Lung (tissue), 11 donors: ENCODE measurements at regions not wholly inside any gene's neighbourhood (a gene's known extent, or its start where the extent isn't known, plus 50 kb on each side); places are given as distances from the start of the nearest gene placed in this dataset.

ENCODE experiments used
- ATAC-seq: fragments of 200-7000 bp; cut with Tn5 transposase; one replicate; pipeline ENCODE4 v1.9.1; 2020; ENCODE audit warnings: moderate number of reproducible peaks; ENCODE audit not compliant: insufficient read depth, low FRiP score
- DNase-seq, 3 donors: peaks; one replicate each; pipeline ENCODE4 v3.0.0-alpha.2; 2013 to 2017
- H3K27ac ChIP-seq, 2 donors: one replicate each; pipeline ENCODE4 v1.5.1; 2013; ENCODE audit warnings: mild to moderate bottlenecking in 2 of 2, moderate library complexity in 2 of 2, control low read depth in 1 of 2, inconsistent platforms in 1 of 2, low read depth in 1 of 2, low read length in 1 of 2
- H3K27me3 ChIP-seq, 3 donors: one replicate each; pipeline ENCODE4 v1.5.1; 2013; ENCODE audit warnings: low read length in 2 of 3; ENCODE audit not compliant: control insufficient read depth in 3 of 3, insufficient read depth in 3 of 3
- H3K36me3 ChIP-seq, 4 donors: one replicate each; pipeline ENCODE4 v1.5.1; 2013; ENCODE audit warnings: low read length in 4 of 4, mild to moderate bottlenecking in 1 of 4, moderate library complexity in 1 of 4; ENCODE audit not compliant: control insufficient read depth in 4 of 4, insufficient read depth in 4 of 4
- H3K4me1 ChIP-seq, 5 donors: one replicate each; pipeline ENCODE4 v1.5.1; 2013; ENCODE audit warnings: low read length in 5 of 5, mild to moderate bottlenecking in 2 of 5, moderate library complexity in 1 of 5; ENCODE audit not compliant: control insufficient read depth in 5 of 5, insufficient read depth in 5 of 5
- H3K4me3 ChIP-seq: one replicate; pipeline ENCODE4 v1.5.1; 2013; ENCODE audit warnings: mild to moderate bottlenecking, control low read depth, moderate library complexity
- H3K9ac ChIP-seq, 2 donors: one replicate each; pipeline ENCODE4 v1.5.1; 2013; ENCODE audit warnings: low read length in 2 of 2, control low read depth in 1 of 2; ENCODE audit not compliant: insufficient read depth in 1 of 2
- H3K9me3 ChIP-seq, 4 donors: one replicate each; pipeline ENCODE4 v1.5.1; 2013; ENCODE audit warnings: low read length in 3 of 4, mild to moderate bottlenecking in 1 of 4, moderate library complexity in 1 of 4; ENCODE audit not compliant: control insufficient read depth in 4 of 4, insufficient read depth in 3 of 4
- WGBS, 2 donors: extraction: QIAGEN DNeasy Blood & Tissue Kit; methylation state at CpG; one replicate each; pipeline ENCODE4 v1.1.7; 2013; 5-methylcytosine and 5-hydroxymethylcytosine counted together
- TF ChIP-seq, protein P1 (sequence below): IDR thresholded peaks from 2 replicates; pipeline ENCODE4 v1.5.1; 2012; ENCODE audit warnings: mild to moderate bottlenecking; ENCODE audit errors: control extremely low read depth, extremely low read depth
- donor health status: control.
- donor health status: control.
- donor health status: Bipolar disorder and iron deficiency.
- donor health status: healthy.
- donor health status: DM: yes; HTN: yes; CAD: no.

DNA sequence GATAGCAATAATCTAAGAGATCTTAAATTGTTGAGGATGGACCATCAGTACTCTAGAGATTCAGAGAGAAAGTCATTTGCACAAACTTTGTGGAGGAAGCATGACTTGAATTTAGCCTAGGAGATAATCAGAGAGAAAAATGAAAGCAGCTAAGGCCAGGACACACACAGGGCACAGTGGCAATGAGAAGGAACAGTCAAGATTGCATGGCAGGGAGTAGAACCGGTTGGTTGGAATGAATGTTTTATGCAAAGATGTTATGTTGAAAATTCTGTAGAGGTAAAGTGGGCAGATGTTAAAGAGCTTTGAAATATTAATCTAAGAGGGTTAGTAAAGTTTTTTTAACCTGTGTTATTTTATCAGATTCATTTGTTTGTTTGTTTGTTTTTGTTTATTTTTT, 521.8 kb downstream of the GATA3 start:
- ATAC-seq (no peak), DNase-seq (no peak)
- TF ChIP-seq, protein P1, sequence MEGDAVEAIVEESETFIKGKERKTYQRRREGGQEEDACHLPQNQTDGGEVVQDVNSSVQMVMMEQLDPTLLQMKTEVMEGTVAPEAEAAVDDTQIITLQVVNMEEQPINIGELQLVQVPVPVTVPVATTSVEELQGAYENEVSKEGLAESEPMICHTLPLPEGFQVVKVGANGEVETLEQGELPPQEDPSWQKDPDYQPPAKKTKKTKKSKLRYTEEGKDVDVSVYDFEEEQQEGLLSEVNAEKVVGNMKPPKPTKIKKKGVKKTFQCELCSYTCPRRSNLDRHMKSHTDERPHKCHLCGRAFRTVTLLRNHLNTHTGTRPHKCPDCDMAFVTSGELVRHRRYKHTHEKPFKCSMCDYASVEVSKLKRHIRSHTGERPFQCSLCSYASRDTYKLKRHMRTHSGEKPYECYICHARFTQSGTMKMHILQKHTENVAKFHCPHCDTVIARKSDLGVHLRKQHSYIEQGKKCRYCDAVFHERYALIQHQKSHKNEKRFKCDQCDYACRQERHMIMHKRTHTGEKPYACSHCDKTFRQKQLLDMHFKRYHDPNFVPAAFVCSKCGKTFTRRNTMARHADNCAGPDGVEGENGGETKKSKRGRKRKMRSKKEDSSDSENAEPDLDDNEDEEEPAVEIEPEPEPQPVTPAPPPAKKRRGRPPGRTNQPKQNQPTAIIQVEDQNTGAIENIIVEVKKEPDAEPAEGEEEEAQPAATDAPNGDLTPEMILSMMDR = no peak
- H3K27me3 ChIP-seq = no peaks in the 10 kb centered on the region
- H3K4me3 ChIP-seq = no peak overlapping the region
- H3K36me3 ChIP-seq = no peaks in the 10 kb centered on the region
- H3K9ac ChIP-seq = no peak overlapping the region
- H3K4me1 ChIP-seq = no peaks in the 10 kb centered on the region
- 90 to 92% methylated on average over 1 of the region's 1 CpG for WGBS, 2 donors
- H3K9me3 ChIP-seq = no peaks in the 10 kb centered on the region
- no peak overlapping the region for H3K27ac ChIP-seq

DNA sequence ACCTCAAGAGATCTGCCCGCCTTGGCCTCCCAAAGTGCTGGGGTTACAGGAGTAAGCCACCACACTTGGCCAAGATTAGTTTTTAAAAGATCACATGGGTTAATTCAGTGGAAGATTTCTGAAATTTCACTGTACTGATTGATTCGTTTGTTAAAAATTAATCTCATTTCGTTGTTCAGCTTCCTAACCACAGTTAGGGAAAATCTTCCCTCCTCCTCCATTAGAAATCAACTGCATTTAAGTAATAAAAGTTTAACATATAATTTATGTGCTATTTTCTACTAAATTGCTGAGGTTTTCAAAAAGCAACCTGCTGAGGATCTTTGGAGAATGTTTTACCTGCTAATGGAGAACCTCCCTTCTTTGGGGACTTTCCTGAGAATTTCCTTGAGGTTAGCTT, 522.4 kb downstream of the GATA3 start:
- H3K27me3 ChIP-seq = no peaks in the 10 kb centered on the region
- no peak overlapping the region for H3K9ac ChIP-seq
- H3K36me3 ChIP-seq = no peaks in the 10 kb centered on the region
- no peak overlapping the region for H3K4me3 ChIP-seq
- 86 to 96% methylated on average over 3 of the region's 3 CpGs for WGBS, 2 donors
- H3K27ac ChIP-seq = no peak overlapping the region
- TF ChIP-seq, protein P1 = no peak
- ATAC-seq (no peak), DNase-seq (no peak)
- H3K9me3 ChIP-seq = no peaks in the 10 kb centered on the region
- H3K4me1 ChIP-seq = no peaks in the 10 kb centered on the region

DNA sequence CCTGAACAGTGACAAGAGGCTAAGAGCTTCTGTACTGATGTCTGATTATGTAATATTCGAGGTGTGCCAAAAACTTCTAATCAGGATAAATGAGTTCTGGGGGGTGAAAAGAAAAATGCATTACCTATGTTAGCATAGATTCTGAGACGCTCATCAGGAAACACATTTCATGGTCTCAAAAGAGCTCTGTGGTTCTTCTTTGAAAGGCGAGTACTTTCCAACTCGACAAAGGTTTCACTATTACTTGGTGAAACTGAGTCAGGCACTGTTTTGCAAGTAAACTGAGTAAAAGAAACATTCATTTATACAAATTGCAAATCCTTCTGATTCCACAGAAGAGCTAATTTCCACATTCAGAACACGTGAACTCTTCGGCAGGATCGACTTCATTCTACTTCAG, 523.2 kb downstream of the GATA3 start:
- Histone ChIP-seq H3K27me3 (no peaks in the 10 kb centered on the region), H3K36me3 (no peaks in the 10 kb centered on the region), H3K4me3 (no peak overlapping the region), H3K27ac (no peak overlapping the region), H3K9me3 (no peaks in the 10 kb centered on the region), H3K9ac (no peak overlapping the region), H3K4me1 (no peaks in the 10 kb centered on the region)
- ATAC-seq (no peak), DNase-seq (no peak)
- TF ChIP-seq, protein P1 = no peak
- WGBS, 2 donors = 85 to 88% methylated on average over 7 of the region's 7 CpGs

DNA sequence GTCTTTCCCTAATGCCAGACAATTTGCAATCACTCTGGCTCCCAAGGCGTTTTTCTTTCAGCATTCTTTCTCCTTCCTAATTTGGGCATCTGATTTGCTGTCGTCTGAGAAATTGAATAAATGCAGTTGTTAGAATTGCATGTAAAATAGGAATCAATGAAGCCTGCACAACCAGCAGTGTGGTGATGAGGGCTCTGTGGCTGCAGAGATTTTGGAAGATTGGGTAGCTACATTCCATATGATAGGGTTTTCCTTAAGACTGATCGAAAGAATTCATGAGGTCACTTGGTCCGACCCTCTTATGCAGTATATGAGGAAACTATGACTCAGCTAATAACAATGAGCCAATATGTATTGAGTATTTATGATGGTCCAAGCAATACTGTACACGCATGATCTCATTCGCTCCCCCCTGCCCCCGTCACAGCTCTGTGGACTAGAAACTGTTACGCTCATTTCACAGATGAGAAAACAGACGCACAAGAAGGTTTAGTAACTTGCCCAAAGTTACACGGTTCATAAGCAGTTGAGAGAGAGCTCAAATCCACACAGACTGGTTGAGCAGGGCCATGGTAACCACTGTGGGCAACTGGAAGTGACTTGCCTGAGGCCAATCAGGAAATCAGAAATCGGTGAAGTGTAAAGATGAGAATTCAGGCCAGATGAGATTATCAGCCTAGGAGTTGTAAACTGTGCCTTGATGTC, 527.2 kb downstream of the GATA3 start:
- H3K9me3 ChIP-seq = peaks cover 0 to 2% (median 0%) of the 10 kb centered on the region in 4 donors
- H3K36me3 ChIP-seq = no peaks in the 10 kb centered on the region
- no peak overlapping the region for H3K27ac ChIP-seq
- H3K4me1 ChIP-seq = no peaks in the 10 kb centered on the region
- peaks cover 0 to 4% (median 0%) of the 10 kb centered on the region in 3 donors for H3K27me3 ChIP-seq
- DNase-seq = no peak
- no peak overlapping the region for H3K4me3 ChIP-seq
- ATAC-seq = no peak
- WGBS, 2 donors = 84 to 89% methylated on average over 11 of the region's 11 CpGs
- TF ChIP-seq, protein P1 = no peak
- H3K9ac ChIP-seq = no peak overlapping the region
